HG02610 (cell line): ENCODE measurements at regions not wholly inside any gene's neighbourhood (a gene's known extent, or its start where the extent isn't known, plus 50 kb on each side); places are given as distances from the start of the nearest gene placed in this dataset.

Experiments
- ATAC-seq: cut with Tn5 transposase; IDR thresholded peaks from one replicate; pipeline ENCODE4 v1.9.1; 2021; ENCODE audit warnings: mild to moderate bottlenecking, moderate library complexity; ENCODE audit not compliant: unreplicated experiment

- ATAC-seq = no peak
Measured at GRCh38 chr21:34022627-34023335, 50.6 kb upstream of the MRPS6 start.

DNA sequence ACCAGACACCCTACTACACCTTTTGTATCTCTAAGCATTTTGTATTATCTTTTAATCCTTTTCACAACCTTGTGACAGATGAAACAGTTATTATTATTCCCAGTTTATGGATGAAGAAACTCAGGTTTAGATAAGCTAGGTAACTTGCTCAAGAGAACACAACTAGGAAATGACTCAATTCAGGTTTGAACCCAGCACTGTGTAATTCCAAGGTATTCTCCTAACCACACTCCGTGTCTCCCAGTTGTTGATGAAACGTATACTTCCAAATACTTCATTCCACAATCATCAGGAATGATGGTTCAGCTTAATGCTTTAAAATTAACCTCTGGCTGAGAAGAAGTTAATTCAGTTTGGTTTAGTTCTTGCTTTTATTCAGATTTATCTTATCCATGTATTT lies 51.7 kb upstream of the MRPS6 start:
- ATAC-seq = no peak

- no peak for ATAC-seq
Measured at GRCh38 chr21:34020983-34021553, 52.3 kb upstream of the MRPS6 start.

- peak; percentile 52 for ATAC-seq
Measured at GRCh38 chr21:34020005-34020847, 53.2 kb upstream of the MRPS6 start.

GRCh38 chr21:34019402-34019801 lies 54.0 kb upstream of the MRPS6 start:
- no peak for ATAC-seq

DNA sequence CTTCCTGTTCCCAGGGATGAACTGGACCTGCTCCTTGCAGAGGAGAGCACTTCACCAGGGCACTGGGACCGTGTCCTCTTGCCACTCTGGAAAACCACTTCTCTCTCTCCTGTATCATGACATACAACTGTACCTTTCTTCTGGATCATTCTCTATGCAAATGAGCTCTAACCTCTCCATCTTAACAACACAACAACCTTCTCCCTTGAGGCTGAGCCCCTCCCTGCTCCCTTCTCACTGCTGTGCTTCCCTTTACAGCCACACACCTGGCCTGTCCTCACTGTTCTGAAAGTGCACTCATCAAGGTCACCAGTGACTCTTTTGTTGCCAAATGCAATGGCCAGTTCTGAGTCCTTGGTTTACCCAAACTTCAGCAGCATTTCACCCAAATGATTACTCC lies 54.5 kb upstream of the MRPS6 start:
- ATAC-seq = no peak

- no peak for ATAC-seq
Measured at GRCh38 chr21:34018185-34018584, 55.2 kb upstream of the MRPS6 start.

DNA sequence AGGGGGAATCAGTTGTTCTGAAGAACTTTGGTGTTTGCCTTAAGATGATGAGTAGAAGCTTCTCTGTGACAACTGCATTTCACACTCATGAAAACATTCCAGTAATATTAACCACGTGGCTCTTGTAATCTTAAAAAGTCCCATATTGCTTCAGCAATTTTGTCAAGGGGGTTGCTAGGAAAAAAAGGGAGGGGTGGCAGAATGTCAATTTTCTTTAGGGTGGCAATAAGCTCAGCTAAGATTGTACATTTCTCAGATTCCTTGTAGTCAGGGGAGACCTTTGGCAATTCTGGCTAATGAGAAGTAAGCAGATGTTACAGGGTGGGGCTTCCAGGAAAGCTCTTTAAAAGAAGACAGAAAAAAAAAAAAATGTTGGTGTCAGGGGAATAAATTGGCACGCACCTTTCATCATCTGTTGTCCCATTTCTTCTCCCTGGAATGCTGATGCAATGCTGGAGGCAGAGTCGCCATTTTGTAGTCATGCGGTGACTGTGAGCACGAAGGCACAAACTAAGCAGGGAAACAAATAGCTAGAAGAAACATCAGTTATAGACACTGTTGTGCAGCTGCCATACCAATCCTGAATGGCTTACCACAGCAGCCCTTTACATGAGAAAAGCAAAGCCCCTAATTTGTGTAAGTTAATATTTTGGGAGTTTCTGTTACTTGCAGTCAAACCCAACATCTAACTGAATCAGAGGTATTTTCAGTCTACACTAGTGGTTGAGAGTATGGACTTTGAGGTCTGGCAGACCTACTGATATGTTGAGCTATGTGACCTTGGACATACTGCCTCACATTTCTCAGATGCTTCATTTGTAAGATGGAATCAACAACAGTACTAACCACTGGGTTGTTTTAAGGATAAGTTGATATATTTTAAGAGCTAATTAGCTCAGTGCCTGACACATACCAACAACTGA lies 56.1 kb upstream of the MRPS6 start:
- ATAC-seq = peak; percentile 36

DNA sequence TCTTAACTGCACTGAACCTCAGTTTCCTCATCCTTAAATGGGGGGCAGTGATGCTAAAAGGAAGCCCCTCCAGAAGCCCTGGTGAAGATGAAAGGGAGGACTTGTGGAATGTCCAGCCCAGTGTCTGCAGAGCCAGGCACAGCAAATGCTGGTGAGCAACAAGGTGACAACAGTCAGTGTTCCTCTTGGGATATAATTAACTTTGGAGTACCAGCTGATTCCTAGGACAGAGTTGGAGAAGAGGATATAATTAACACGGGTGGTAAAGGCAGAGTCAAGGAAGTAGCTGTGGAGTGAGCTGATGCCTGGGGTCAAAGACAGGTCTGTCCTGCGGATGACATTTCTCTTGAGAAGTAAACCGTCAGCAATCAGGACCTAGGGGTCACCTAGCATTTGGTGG lies 60.7 kb upstream of the MRPS6 start:
- ATAC-seq = no peak

DNA sequence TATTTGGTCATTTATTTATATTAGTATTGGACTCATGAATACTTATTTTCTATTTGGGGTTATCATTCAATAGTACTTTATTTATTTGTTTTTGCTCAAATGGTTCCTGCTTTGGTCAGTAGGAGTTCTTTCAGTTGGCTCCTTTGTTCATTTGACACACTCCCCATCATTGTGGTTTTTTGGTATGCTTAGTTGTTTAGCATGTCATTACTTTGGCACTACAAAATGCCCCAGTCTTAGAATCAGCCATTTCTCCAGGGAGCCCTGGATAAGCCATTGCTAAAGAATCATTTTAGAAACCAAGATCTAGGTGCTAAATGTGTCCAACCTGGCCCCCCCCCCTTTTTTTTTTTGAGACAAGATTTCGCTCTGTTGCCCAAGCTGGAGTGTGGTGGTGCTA lies 61.7 kb upstream of the MRPS6 start:
- no peak for ATAC-seq

- ATAC-seq = no peak
Measured at GRCh38 chr21:34009193-34009592, 64.2 kb upstream of the MRPS6 start.

- no peak for ATAC-seq
Measured at GRCh38 chr21:34008618-34009017, 64.8 kb upstream of the MRPS6 start.

- ATAC-seq = no peak
Measured at GRCh38 chr21:34006611-34007168, 66.7 kb upstream of the MRPS6 start.

GRCh38 chr21:34004974-34005373 lies 68.4 kb upstream of the MRPS6 start:
- no peak for ATAC-seq

- ATAC-seq = no peak
Measured at GRCh38 chr21:34004013-34004938, 69.1 kb upstream of the MRPS6 start.

GRCh38 chr21:34003428-34003827 lies 70.0 kb upstream of the MRPS6 start:
- ATAC-seq = no peak

DNA sequence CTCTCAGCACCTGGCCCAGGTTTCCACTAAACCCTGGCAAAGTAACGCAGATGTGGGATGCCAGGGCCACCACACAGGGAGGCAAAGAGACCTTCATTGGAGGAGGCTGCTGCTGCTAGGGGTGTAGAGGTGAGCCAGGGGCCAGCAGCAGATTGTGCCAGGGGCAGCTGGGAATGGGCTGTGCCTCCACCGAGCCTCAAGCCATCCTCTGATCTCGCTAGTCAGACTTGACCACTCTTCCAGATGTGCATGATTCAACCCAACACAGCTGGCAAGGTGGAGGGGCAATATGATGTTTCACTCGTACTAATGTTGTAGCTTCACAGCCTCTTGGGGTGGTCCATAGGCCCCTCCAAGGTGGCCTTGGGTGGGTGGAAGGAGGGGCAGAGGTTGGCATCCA lies 73.0 kb upstream of the MRPS6 start:
- no peak for ATAC-seq

- no peak for ATAC-seq
Measured at GRCh38 chr21:33998809-33999208, 74.6 kb upstream of the MRPS6 start.

- ATAC-seq = no peak
Measured at GRCh38 chr21:33998402-33998801, 75.0 kb upstream of the MRPS6 start.

GRCh38 chr21:33997436-33997835 lies 75.9 kb upstream of the MRPS6 start:
- ATAC-seq = no peak
